Adrenal gland (tissue), 5 donors: ENCODE measurements at regions not wholly inside any gene's neighbourhood (a gene's known extent, or its start where the extent isn't known, plus 50 kb on each side); places are given as distances from the start of the nearest gene placed in this dataset.

ENCODE experiments used
- CTCF ChIP-seq, 6 experiments: fragments of 450-650 bp in 4 of 6; fragments of 200-600 bp in 2 of 6; sonication (generic) in 1 of 6; IDR thresholded peaks; 1 replicate in 5 of 6; 2 replicates in 1 of 6; pipeline versions ENCODE4 v1.5.1 to v1.8.0; 2016 to 2021; ENCODE audit warnings: antibody characterized with exemption in 6 of 6, mild to moderate bottlenecking in 2 of 6, moderate library complexity in 1 of 6
- POLR2A ChIP-seq, 2 donors: fragments of 450-650 bp; IDR thresholded peaks; one replicate each; pipeline ENCODE4 v1.6.1; 2017; ENCODE audit warnings: antibody characterized with exemption in 2 of 2, mild to moderate bottlenecking in 2 of 2, moderate library complexity in 1 of 2
- donor health status: DM: no; HTN: no; CAD: no.

- TF ChIP-seq CTCF (IDR thresholded peaks at IDR 0.05) = no peak
- no peak for TF ChIP-seq POLR2A (IDR thresholded peaks at IDR 0.05)
Measured at GRCh38 chr2:176656038-176656775, 387.0 kb downstream of the MTX2 start.
